ENCODE measurements at regions not wholly inside any gene's neighbourhood (a gene's known extent, or its start where the extent isn't known, plus 50 kb on each side); places are given as distances from the start of the nearest gene placed in this dataset.

GRCh38 chr6:169997930-169998218 is 246.5 kb downstream of the ERMARD start:
- TF ChIP-seq EZH2phosphoT487 (conservative IDR thresholded peaks at IDR 0.05; ENCODE audit: low read length) (no peak), CTCF (IDR thresholded peaks at IDR 0.05; ENCODE audit: insufficient read depth, low read length, poor library complexity, severe bottlenecking) (no peak)

Measured in SU-DHL-6 (cell line).